GM23338 (cell line): ENCODE measurements at regions not wholly inside any gene's neighbourhood (a gene's known extent, or its start where the extent isn't known, plus 50 kb on each side); places are given as distances from the start of the nearest gene placed in this dataset.

Experiments used
- ATAC-seq: fragments of 200-7000 bp; cut with Tn5 transposase; 3 replicates; pipeline ENCODE4 v1.9.1; 2020
- DNase-seq: peaks from one replicate; pipeline ENCODE4 v3.0.0-alpha.2; 2015; ENCODE audit warnings: low spot score
- H2AFZ ChIP-seq: fragments of 200-600 bp; sonication (generic); 2 replicates; pipeline ENCODE4 v1.8.0; 2016; ENCODE audit warnings: antibody characterized with exemption, mild to moderate bottlenecking, moderate library complexity
- H3F3A ChIP-seq: fragments of 200-600 bp; sonication (generic); replicated peaks from 2 replicates; pipeline ENCODE4 v1.8.0; 2017; ENCODE audit warnings: antibody characterized with exemption, mixed run types, low read depth
- H3K27ac ChIP-seq: fragments of 200-600 bp; sonication (generic); 2 replicates; pipeline ENCODE4 v1.6.1; 2016; ENCODE audit warnings: low read depth
- H3K27me3 ChIP-seq: fragments of 200-600 bp; sonication (generic); 2 replicates; pipeline ENCODE4 v1.8.0; 2016; ENCODE audit warnings: mild to moderate bottlenecking, mixed run types, moderate library complexity; ENCODE audit not compliant: insufficient read depth
- H3K36me3 ChIP-seq: fragments of 200-600 bp; sonication (generic); 2 replicates; pipeline ENCODE4 v1.8.0; 2016; ENCODE audit warnings: mild to moderate bottlenecking; ENCODE audit not compliant: insufficient read depth
- H3K4me1 ChIP-seq: fragments of 200-600 bp; sonication (generic); 2 replicates; pipeline ENCODE4 v1.8.0; 2016; ENCODE audit warnings: mild to moderate bottlenecking, moderate library complexity; ENCODE audit not compliant: insufficient read depth
- H3K4me2 ChIP-seq: fragments of 200-600 bp; sonication (generic); 2 replicates; pipeline ENCODE4 v1.7.1; 2017; ENCODE audit warnings: mixed run types
- H3K4me3 ChIP-seq: fragments of 200-600 bp; sonication (generic); 2 replicates; pipeline ENCODE4 v1.6.1; 2016; ENCODE audit warnings: mixed run types
- H3K79me2 ChIP-seq: fragments of 200-600 bp; sonication (generic); replicated peaks from 2 replicates; pipeline ENCODE4 v1.8.0; 2017; ENCODE audit warnings: mild to moderate bottlenecking; ENCODE audit not compliant: insufficient read depth
- H3K9me2 ChIP-seq: fragments of 200-600 bp; sonication (generic); 2 replicates; pipeline ENCODE4 v1.8.0; 2017; ENCODE audit not compliant: insufficient read depth
- H4K20me1 ChIP-seq: fragments of 200-600 bp; sonication (generic); replicated peaks from 2 replicates; pipeline ENCODE4 v1.8.0; 2017; ENCODE audit warnings: mild to moderate bottlenecking; ENCODE audit not compliant: insufficient read depth
- H3K27ac Mint-ChIP-seq: 2 replicates; pipeline ENCODE4 v1.8.0; 2020; ENCODE audit warnings: inconsistent platforms, mild to moderate bottlenecking, moderate library complexity, mixed read lengths
- H3K27me3 Mint-ChIP-seq: 3 replicates; pipeline ENCODE4 v1.8.0; 2022; ENCODE audit warnings: low read depth, mild to moderate bottlenecking, moderate library complexity, mixed read lengths, inconsistent platforms; ENCODE audit not compliant: insufficient read depth, poor library complexity
- H3K36me3 Mint-ChIP-seq: 3 replicates; pipeline ENCODE4 v1.8.0; 2021; ENCODE audit warnings: low read depth, mild to moderate bottlenecking, inconsistent platforms, moderate library complexity, mixed read lengths
- H3K4me1 Mint-ChIP-seq: 3 replicates; pipeline ENCODE4 v1.8.0; 2020; ENCODE audit warnings: mild to moderate bottlenecking, inconsistent platforms, mixed read lengths
- H3K4me3 Mint-ChIP-seq: 3 replicates; pipeline ENCODE4 v1.8.0; 2021; ENCODE audit warnings: moderate library complexity, mild to moderate bottlenecking, inconsistent platforms, mixed read lengths
- H3K9me3 Mint-ChIP-seq: 3 replicates; pipeline ENCODE4 v1.8.0; 2020; ENCODE audit warnings: moderate library complexity, mild to moderate bottlenecking, inconsistent platforms, mixed read lengths
- POLR2AphosphoS5 ChIP-seq: IDR thresholded peaks from 2 replicates; pipeline ENCODE4 v1.6.1; 2016; ENCODE audit warnings: antibody characterized with exemption, low read depth
- ZNF331 ChIP-seq: fragments of 250-450 bp; sonication (Bioruptor Pico); IDR thresholded peaks from 2 replicates; pipeline ENCODE4 v1.5.0; 2020; ENCODE audit warnings: low read depth, mild to moderate bottlenecking, moderate library complexity
- TF ChIP-seq, protein P1 (sequence below): fragments of 250-450 bp; sonication (Bioruptor Pico); IDR thresholded peaks from 2 replicates; pipeline ENCODE4 v1.5.0; 2020; ENCODE audit warnings: mild to moderate bottlenecking, moderate library complexity
- TF ChIP-seq, protein P2 (sequence below): IDR thresholded peaks from one replicate; pipeline ENCODE4 v1.6.1; 2018; ENCODE audit warnings: antibody characterized with exemption; ENCODE audit not compliant: unreplicated experiment
- TF ChIP-seq, protein P3 (sequence below): IDR thresholded peaks from 2 replicates; pipeline ENCODE4 v1.6.1; 2016; ENCODE audit warnings: antibody characterized with exemption

DNA sequence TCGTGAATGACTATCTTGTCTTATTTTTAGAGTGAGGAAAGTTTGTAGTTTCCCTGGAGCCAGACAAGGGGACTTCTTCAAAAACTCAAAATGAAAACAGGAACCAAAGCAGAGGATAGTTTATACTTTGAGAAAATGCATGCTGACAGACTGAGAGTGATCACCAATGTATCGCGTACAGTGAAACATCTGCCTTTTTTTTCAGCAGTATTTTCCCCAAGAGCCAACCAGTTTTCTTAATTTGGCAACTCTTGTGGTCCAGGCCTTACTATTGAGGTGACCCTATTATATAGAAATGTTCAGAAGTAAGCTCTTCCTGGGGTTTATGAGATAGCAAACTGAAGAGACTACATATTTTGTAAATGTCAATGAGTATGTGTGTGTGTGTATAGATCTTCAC, 153.7 kb upstream of the VRK2 start:
- H3K27ac ChIP-seq, result no peak overlapping the region
- H2AFZ ChIP-seq, result no peak overlapping the region
- no peaks in the 10 kb centered on the region for H4K20me1 ChIP-seq
- Mint-ChIP-seq H3K4me1 (no peaks in the 10 kb centered on the region), H3K36me3 (no peaks in the 10 kb centered on the region), H3K4me3 (no peak overlapping the region), H3K9me3 (no peaks in the 10 kb centered on the region), H3K27ac (no peak overlapping the region), H3K27me3 (no peaks in the 10 kb centered on the region)
- H3K4me2 ChIP-seq, result no peak overlapping the region
- no peaks in the 10 kb centered on the region for H3K4me1 ChIP-seq
- H3K27me3 ChIP-seq, result no peaks in the 10 kb centered on the region
- H3K4me3 ChIP-seq, result no peak overlapping the region
- TF ChIP-seq POLR2AphosphoS5 (no peak), ZNF331 (CRISPR knock-in tag) (no peak)
- TF ChIP-seq, protein P1, sequence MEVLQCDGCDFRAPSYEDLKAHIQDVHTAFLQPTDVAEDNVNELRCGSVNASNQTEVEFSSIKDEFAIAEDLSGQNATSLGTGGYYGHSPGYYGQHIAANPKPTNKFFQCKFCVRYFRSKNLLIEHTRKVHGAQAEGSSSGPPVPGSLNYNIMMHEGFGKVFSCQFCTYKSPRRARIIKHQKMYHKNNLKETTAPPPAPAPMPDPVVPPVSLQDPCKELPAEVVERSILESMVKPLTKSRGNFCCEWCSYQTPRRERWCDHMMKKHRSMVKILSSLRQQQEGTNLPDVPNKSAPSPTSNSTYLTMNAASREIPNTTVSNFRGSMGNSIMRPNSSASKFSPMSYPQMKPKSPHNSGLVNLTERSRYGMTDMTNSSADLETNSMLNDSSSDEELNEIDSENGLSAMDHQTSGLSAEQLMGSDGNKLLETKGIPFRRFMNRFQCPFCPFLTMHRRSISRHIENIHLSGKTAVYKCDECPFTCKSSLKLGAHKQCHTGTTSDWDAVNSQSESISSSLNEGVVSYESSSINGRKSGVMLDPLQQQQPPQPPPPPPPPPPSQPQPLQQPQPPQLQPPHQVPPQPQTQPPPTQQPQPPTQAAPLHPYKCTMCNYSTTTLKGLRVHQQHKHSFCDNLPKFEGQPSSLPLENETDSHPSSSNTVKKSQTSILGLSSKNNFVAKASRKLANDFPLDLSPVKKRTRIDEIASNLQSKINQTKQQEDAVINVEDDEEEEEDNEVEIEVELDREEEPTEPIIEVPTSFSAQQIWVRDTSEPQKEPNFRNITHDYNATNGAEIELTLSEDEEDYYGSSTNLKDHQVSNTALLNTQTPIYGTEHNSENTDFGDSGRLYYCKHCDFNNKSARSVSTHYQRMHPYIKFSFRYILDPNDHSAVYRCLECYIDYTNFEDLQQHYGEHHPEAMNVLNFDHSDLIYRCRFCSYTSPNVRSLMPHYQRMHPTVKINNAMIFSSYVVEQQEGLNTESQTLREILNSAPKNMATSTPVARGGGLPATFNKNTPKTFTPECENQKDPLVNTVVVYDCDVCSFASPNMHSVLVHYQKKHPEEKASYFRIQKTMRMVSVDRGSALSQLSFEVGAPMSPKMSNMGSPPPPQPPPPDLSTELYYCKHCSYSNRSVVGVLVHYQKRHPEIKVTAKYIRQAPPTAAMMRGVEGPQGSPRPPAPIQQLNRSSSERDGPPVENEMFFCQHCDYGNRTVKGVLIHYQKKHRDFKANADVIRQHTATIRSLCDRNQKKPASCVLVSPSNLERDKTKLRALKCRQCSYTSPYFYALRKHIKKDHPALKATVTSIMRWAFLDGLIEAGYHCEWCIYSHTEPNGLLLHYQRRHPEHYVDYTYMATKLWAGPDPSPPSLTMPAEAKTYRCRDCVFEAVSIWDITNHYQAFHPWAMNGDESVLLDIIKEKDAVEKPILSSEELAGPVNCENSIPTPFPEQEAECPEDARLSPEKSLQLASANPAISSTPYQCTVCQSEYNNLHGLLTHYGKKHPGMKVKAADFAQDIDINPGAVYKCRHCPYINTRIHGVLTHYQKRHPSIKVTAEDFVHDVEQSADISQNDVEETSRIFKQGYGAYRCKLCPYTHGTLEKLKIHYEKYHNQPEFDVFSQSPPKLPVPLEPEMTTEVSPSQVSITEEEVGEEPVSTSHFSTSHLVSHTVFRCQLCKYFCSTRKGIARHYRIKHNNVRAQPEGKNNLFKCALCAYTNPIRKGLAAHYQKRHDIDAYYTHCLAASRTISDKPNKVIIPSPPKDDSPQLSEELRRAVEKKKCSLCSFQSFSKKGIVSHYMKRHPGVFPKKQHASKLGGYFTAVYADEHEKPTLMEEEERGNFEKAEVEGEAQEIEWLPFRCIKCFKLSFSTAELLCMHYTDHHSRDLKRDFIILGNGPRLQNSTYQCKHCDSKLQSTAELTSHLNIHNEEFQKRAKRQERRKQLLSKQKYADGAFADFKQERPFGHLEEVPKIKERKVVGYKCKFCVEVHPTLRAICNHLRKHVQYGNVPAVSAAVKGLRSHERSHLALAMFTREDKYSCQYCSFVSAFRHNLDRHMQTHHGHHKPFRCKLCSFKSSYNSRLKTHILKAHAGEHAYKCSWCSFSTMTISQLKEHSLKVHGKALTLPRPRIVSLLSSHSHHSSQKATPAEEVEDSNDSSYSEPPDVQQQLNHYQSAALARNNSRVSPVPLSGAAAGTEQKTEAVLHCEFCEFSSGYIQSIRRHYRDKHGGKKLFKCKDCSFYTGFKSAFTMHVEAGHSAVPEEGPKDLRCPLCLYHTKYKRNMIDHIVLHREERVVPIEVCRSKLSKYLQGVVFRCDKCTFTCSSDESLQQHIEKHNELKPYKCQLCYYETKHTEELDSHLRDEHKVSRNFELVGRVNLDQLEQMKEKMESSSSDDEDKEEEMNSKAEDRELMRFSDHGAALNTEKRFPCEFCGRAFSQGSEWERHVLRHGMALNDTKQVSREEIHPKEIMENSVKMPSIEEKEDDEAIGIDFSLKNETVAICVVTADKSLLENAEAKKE (CRISPR knock-in tag), result no peak
- TF ChIP-seq, protein P2, sequence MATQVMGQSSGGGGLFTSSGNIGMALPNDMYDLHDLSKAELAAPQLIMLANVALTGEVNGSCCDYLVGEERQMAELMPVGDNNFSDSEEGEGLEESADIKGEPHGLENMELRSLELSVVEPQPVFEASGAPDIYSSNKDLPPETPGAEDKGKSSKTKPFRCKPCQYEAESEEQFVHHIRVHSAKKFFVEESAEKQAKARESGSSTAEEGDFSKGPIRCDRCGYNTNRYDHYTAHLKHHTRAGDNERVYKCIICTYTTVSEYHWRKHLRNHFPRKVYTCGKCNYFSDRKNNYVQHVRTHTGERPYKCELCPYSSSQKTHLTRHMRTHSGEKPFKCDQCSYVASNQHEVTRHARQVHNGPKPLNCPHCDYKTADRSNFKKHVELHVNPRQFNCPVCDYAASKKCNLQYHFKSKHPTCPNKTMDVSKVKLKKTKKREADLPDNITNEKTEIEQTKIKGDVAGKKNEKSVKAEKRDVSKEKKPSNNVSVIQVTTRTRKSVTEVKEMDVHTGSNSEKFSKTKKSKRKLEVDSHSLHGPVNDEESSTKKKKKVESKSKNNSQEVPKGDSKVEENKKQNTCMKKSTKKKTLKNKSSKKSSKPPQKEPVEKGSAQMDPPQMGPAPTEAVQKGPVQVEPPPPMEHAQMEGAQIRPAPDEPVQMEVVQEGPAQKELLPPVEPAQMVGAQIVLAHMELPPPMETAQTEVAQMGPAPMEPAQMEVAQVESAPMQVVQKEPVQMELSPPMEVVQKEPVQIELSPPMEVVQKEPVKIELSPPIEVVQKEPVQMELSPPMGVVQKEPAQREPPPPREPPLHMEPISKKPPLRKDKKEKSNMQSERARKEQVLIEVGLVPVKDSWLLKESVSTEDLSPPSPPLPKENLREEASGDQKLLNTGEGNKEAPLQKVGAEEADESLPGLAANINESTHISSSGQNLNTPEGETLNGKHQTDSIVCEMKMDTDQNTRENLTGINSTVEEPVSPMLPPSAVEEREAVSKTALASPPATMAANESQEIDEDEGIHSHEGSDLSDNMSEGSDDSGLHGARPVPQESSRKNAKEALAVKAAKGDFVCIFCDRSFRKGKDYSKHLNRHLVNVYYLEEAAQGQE, result no peak
- TF ChIP-seq, protein P3, sequence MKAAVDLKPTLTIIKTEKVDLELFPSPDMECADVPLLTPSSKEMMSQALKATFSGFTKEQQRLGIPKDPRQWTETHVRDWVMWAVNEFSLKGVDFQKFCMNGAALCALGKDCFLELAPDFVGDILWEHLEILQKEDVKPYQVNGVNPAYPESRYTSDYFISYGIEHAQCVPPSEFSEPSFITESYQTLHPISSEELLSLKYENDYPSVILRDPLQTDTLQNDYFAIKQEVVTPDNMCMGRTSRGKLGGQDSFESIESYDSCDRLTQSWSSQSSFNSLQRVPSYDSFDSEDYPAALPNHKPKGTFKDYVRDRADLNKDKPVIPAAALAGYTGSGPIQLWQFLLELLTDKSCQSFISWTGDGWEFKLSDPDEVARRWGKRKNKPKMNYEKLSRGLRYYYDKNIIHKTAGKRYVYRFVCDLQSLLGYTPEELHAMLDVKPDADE, result no peak
- H3K9me2 ChIP-seq, result no peaks in the 10 kb centered on the region
- no peaks in the 10 kb centered on the region for H3K79me2 ChIP-seq
- no peaks in the 10 kb centered on the region for H3K36me3 ChIP-seq
- no peaks in the 10 kb centered on the region for H3F3A ChIP-seq
- ATAC-seq (no peak), DNase-seq (no peak)
